C4-2B (cell line): ENCODE measurements at regions not wholly inside any gene's neighbourhood (a gene's known extent, or its start where the extent isn't known, plus 50 kb on each side); places are given as distances from the start of the nearest gene placed in this dataset.

Source experiments
- H3K27ac ChIP-seq: fragments of 450-650 bp; 2 replicates; pipeline ENCODE4 v1.5.1; 2017
- CTCF ChIP-seq: fragments of 450-650 bp; conservative IDR thresholded peaks from 2 replicates; pipeline ENCODE4 v1.5.1; 2017; ENCODE audit warnings: mild to moderate bottlenecking
- ZFX ChIP-seq: fragments of 450-650 bp; IDR thresholded peaks from 2 replicates; pipeline ENCODE4 v1.6.1; 2017

- H3K27ac ChIP-seq = no peak overlapping the region
- no peak for TF ChIP-seq CTCF
- TF ChIP-seq ZFX = no peak
Observed at GRCh38 chr11:128086794-128087193, 500.6 kb downstream of the ETS1 start.

GRCh38 chr11:128085276-128085675 is 502.1 kb downstream of the ETS1 start:
- TF ChIP-seq CTCF (no peak), ZFX (no peak)
- H3K27ac ChIP-seq = no peak overlapping the region

- no peak overlapping the region for H3K27ac ChIP-seq
- TF ChIP-seq ZFX (no peak), CTCF (no peak)
Observed at GRCh38 chr11:128082574-128082973, 504.8 kb downstream of the ETS1 start.

- TF ChIP-seq ZFX (no peak), CTCF (no peak)
- H3K27ac ChIP-seq = no peak overlapping the region
Observed at GRCh38 chr11:128069665-128070064, 517.7 kb downstream of the ETS1 start.

- TF ChIP-seq CTCF = no peak
- no peak for TF ChIP-seq ZFX
- H3K27ac ChIP-seq = no peak overlapping the region
Observed at GRCh38 chr11:128067780-128068179, 519.6 kb downstream of the ETS1 start.

- no peak for TF ChIP-seq CTCF
- TF ChIP-seq ZFX = no peak
Observed at GRCh38 chr11:128066399-128066798, 521.0 kb downstream of the ETS1 start.

GRCh38 chr11:128061281-128061871 is 526.0 kb downstream of the ETS1 start:
- no peak overlapping the region for H3K27ac ChIP-seq
- TF ChIP-seq ZFX (no peak), CTCF (no peak)

More at GRCh38 chr11:128066399-128066798, 521.0 kb downstream of the ETS1 start:
- H3K27ac ChIP-seq = no peak overlapping the region
